ENCODE measurements at regions not wholly inside any gene's neighbourhood (a gene's known extent, or its start where the extent isn't known, plus 50 kb on each side); places are given as distances from the start of the nearest gene placed in this dataset.

DNA sequence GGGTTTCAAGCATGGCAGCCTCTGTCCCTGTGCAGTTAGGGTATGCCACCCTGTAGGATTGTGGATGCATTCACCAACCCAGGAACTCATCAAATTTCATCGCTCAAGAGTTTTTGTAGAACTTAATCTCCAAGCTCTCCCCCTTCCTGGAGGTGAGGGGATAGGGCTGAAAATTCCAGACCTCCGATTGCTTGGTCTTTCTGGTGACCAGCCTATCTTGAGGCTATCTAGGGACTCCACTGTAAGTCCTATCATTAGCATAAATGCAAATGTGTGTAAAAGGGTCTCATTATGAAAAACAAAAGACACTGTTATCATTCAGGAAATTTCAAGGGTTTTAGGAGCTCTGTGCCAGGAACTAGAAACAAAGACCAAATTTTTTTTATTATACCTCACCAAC is 244.0 kb downstream of the DUSP6 start:
- H3K4me2 ChIP-seq (ENCODE audit: low read length), result no peak overlapping the region
- POLR2A ChIA-PET, result interaction anchor here (0.6 to 1.5 kb wide), 3 partner anchors 8 to 1374 kb away, joined by 3 to 4 read pairs (median 3); no protein-coding TSS in a partner anchor
- intact Hi-C loops (cut with micrococcal nuclease; ENCODE audit: unreplicated experiment), result no loop called here

DNA sequence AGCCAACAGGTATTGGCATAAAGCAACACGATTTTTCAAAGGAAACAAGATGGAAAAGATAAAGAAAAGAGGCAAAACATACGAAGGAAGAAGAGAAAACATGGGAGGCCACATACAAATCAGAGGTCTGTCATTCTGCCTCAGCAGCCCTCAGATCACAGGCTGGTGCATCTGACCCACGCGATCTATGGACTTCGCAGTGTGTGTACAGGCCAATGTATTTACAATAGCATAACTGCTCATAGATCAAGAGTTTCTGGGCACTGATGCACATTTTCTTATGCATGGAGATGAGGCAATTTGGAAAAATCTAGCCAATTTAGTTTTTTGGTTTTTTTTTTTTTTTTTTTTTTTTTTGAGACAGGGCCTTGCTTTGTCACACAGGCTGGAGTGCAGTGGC is 245.4 kb downstream of the DUSP6 start:
- no TSS peak for BruUV-seq (replicated peaks)
- TF ChIP-seq, protein P1, sequence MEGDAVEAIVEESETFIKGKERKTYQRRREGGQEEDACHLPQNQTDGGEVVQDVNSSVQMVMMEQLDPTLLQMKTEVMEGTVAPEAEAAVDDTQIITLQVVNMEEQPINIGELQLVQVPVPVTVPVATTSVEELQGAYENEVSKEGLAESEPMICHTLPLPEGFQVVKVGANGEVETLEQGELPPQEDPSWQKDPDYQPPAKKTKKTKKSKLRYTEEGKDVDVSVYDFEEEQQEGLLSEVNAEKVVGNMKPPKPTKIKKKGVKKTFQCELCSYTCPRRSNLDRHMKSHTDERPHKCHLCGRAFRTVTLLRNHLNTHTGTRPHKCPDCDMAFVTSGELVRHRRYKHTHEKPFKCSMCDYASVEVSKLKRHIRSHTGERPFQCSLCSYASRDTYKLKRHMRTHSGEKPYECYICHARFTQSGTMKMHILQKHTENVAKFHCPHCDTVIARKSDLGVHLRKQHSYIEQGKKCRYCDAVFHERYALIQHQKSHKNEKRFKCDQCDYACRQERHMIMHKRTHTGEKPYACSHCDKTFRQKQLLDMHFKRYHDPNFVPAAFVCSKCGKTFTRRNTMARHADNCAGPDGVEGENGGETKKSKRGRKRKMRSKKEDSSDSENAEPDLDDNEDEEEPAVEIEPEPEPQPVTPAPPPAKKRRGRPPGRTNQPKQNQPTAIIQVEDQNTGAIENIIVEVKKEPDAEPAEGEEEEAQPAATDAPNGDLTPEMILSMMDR (conservative IDR thresholded peaks at IDR 0.05; ENCODE audit: low read length), result no peak
- TF ChIP-seq EZH2phosphoT487 (IDR thresholded peaks at IDR 0.05; ENCODE audit: borderline replicate concordance, low read depth, low read length), result no peak

More for the DNA sequence above, 244.0 kb downstream of the DUSP6 start:
- Histone ChIP-seq H3K4me1 (ENCODE audit: insufficient read depth, low read length, poor library complexity, severe bottlenecking) (no peaks in the 10 kb centered on the region), H3K9me2 (ENCODE audit: insufficient read depth, low read length) (no peaks in the 10 kb centered on the region), H3K4me3 (ENCODE audit: low read depth, low read length, poor library complexity, severe bottlenecking) (no peak overlapping the region), H3K27ac (ENCODE audit: low read depth, low read length, poor library complexity, severe bottlenecking) (no peak overlapping the region), H2AFZ (ENCODE audit: low read length) (no peak overlapping the region), H3K9me3 (ENCODE audit: low read length) (no peaks in the 10 kb centered on the region), H3K36me3 (ENCODE audit: insufficient read depth, low read length) (no peaks in the 10 kb centered on the region), H3K79me2 (ENCODE audit: insufficient read depth, low read depth, low read length) (no peaks in the 10 kb centered on the region), H4K20me1 (ENCODE audit: insufficient read depth, low read length) (no peaks in the 10 kb centered on the region)
- DNase-seq (ENCODE audit: low spot score), result no peak
- no TSS peak for BruUV-seq (replicated peaks)
- CTCF ChIA-PET (ENCODE audit: unreplicated experiment), result no interaction called here
- TF ChIP-seq, protein P1 (conservative IDR thresholded peaks at IDR 0.05; ENCODE audit: low read length), result no peak
- TF ChIP-seq EZH2phosphoT487 (IDR thresholded peaks at IDR 0.05; ENCODE audit: borderline replicate concordance, low read depth, low read length), result no peak

DNA sequence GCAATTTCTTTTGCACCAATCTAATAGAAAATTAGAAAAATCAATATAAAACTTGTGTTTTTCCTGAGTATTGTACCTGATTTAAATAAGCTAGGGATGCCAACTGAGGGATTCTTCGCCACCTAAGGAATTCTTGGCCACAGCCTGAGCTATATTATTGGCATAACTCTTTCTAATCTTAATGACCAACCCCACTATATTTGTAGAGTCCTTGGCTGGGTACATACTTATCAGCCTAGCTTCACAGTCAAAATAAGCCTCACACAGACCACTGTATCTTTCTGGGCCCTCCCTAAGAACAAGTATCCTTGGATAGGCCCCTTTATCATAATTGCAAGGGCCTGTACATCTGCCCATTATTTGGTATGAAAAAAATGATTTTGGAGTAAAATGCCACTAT is 247.1 kb downstream of the DUSP6 start:
- Histone ChIP-seq H3K9me3 (ENCODE audit: low read length) (no peaks in the 10 kb centered on the region), H4K20me1 (ENCODE audit: insufficient read depth, low read length) (no peaks in the 10 kb centered on the region), H2AFZ (ENCODE audit: low read length) (no peak overlapping the region), H3K4me1 (ENCODE audit: insufficient read depth, low read length, poor library complexity, severe bottlenecking) (no peaks in the 10 kb centered on the region), H3K4me2 (ENCODE audit: low read length) (no peak overlapping the region), H3K79me2 (ENCODE audit: insufficient read depth, low read depth, low read length) (no peaks in the 10 kb centered on the region), H3K9me2 (ENCODE audit: insufficient read depth, low read length) (no peaks in the 10 kb centered on the region), H3K27ac (ENCODE audit: low read depth, low read length, poor library complexity, severe bottlenecking) (no peak overlapping the region), H3K36me3 (ENCODE audit: insufficient read depth, low read length) (no peaks in the 10 kb centered on the region), H3K4me3 (ENCODE audit: low read depth, low read length, poor library complexity, severe bottlenecking) (no peak overlapping the region)
- CTCF ChIA-PET (ENCODE audit: unreplicated experiment), result no interaction called here
- no TSS peak for BruUV-seq (replicated peaks)
- TF ChIP-seq, protein P1 (conservative IDR thresholded peaks at IDR 0.05; ENCODE audit: low read length), result no peak
- no peak for TF ChIP-seq EZH2phosphoT487 (IDR thresholded peaks at IDR 0.05; ENCODE audit: borderline replicate concordance, low read depth, low read length)
- DNase-seq (ENCODE audit: low spot score), result no peak
- POLR2A ChIA-PET, result interaction anchor here (0.7 kb wide), 1 partner anchor 376 kb away, joined by 3 read pairs; no protein-coding TSS in a partner anchor
- intact Hi-C loops (cut with micrococcal nuclease; ENCODE audit: unreplicated experiment), result no loop called here

More for the DNA sequence above, 245.4 kb downstream of the DUSP6 start:
- Histone ChIP-seq H3K9me3 (ENCODE audit: low read length) (no peaks in the 10 kb centered on the region), H3K4me1 (ENCODE audit: insufficient read depth, low read length, poor library complexity, severe bottlenecking) (no peaks in the 10 kb centered on the region), H3K4me2 (ENCODE audit: low read length) (no peak overlapping the region), H2AFZ (ENCODE audit: low read length) (no peak overlapping the region), H3K9me2 (ENCODE audit: insufficient read depth, low read length) (no peaks in the 10 kb centered on the region), H3K27ac (ENCODE audit: low read depth, low read length, poor library complexity, severe bottlenecking) (no peak overlapping the region), H4K20me1 (ENCODE audit: insufficient read depth, low read length) (no peaks in the 10 kb centered on the region), H3K36me3 (ENCODE audit: insufficient read depth, low read length) (no peaks in the 10 kb centered on the region), H3K79me2 (ENCODE audit: insufficient read depth, low read depth, low read length) (no peaks in the 10 kb centered on the region), H3K4me3 (ENCODE audit: low read depth, low read length, poor library complexity, severe bottlenecking) (no peak overlapping the region)
- no peak for DNase-seq (ENCODE audit: low spot score)
- POLR2A ChIA-PET, result interaction anchor here (0.6 kb wide), 1 partner anchor 292 kb away, joined by 3 read pairs; no protein-coding TSS in a partner anchor
- intact Hi-C loops (cut with micrococcal nuclease; ENCODE audit: unreplicated experiment), result no loop called here
- CTCF ChIA-PET (ENCODE audit: unreplicated experiment), result no interaction called here
